ENCODE measurements at regions not wholly inside any gene's neighbourhood (a gene's known extent, or its start where the extent isn't known, plus 50 kb on each side); places are given as distances from the start of the nearest gene placed in this dataset.

- TF ChIP-seq FOXM1 (IDR thresholded peaks at IDR 0.05; ENCODE audit: low read depth) (no peak), MXI1 (IDR thresholded peaks at IDR 0.05; ENCODE audit: low read depth, low read length) (no peak), ZBTB33 (IDR thresholded peaks at IDR 0.05; ENCODE audit: borderline replicate concordance, low read depth) (no peak), GABPA (IDR thresholded peaks at IDR 0.05; ENCODE audit: low read depth) (no peak), CTCF (IDR thresholded peaks at IDR 0.05) (no peak), SMC3 (IDR thresholded peaks at IDR 0.05; ENCODE audit: low read depth, low read length) (no peak), REST (IDR thresholded peaks at IDR 0.05; ENCODE audit: low read depth, low read length) (no peak), CHD2 (IDR thresholded peaks at IDR 0.05; ENCODE audit: low read length, partially characterized antibody) (peak; percentile 49), NFIC (IDR thresholded peaks at IDR 0.05; ENCODE audit: borderline replicate concordance) (no peak), MAX (IDR thresholded peaks at IDR 0.05; ENCODE audit: low read depth) (no peak), TEAD4 (IDR thresholded peaks at IDR 0.05; ENCODE audit: borderline replicate concordance, insufficient read depth) (no peak), POLR2AphosphoS5 (IDR thresholded peaks at IDR 0.05; ENCODE audit: low read depth, low read length) (no peak), GATA2 (CRISPR knock-in tag; IDR thresholded peaks at IDR 0.05) (peak; percentile 91), ELF1 (IDR thresholded peaks at IDR 0.05) (no peak)
These were observed 578.6 kb upstream of the CA10 start for GRCh38 chr17:52737071-52737470.
